ENCODE measurements at regions not wholly inside any gene's neighbourhood (a gene's known extent, or its start where the extent isn't known, plus 50 kb on each side); places are given as distances from the start of the nearest gene placed in this dataset.

DNA sequence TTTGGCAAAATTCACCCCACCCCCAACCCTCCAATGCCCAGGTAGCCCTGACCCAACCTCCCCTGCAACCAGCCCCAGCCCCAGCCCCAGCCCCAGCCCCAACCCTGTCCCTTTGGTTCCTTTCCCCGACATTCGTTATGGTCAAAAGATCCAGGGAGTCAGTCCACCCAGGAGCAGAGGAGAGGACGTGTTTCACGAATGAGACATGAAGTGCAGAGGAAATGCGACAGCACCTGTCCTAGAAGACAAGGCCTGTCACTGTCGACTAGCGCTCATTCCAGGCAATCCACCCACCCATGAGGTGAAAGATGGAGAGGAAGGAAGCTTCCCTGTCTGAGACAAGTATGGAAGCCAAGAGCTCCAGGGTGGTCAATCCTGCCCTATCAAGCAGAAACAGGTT is 485.0 kb downstream of the SPATA31A7 start:
- TF ChIP-seq, protein P1, sequence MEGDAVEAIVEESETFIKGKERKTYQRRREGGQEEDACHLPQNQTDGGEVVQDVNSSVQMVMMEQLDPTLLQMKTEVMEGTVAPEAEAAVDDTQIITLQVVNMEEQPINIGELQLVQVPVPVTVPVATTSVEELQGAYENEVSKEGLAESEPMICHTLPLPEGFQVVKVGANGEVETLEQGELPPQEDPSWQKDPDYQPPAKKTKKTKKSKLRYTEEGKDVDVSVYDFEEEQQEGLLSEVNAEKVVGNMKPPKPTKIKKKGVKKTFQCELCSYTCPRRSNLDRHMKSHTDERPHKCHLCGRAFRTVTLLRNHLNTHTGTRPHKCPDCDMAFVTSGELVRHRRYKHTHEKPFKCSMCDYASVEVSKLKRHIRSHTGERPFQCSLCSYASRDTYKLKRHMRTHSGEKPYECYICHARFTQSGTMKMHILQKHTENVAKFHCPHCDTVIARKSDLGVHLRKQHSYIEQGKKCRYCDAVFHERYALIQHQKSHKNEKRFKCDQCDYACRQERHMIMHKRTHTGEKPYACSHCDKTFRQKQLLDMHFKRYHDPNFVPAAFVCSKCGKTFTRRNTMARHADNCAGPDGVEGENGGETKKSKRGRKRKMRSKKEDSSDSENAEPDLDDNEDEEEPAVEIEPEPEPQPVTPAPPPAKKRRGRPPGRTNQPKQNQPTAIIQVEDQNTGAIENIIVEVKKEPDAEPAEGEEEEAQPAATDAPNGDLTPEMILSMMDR (IDR thresholded peaks at IDR 0.05) = no peak
- peak in 1 of 2 donors; percentile 28 for DNase-seq
- H3K27me3 ChIP-seq = no peaks in the 10 kb centered on the region
- H3K27ac ChIP-seq = no peak overlapping the region
- H3K4me1 ChIP-seq = no peaks in the 10 kb centered on the region
- intact Hi-C loops (cut with DNase I; ENCODE audit: low total_unique reads) = no loop called here
- no peaks in the 10 kb centered on the region for H3K36me3 ChIP-seq
- no peaks in the 10 kb centered on the region for H3K9me3 ChIP-seq
- no peak overlapping the region for H3K4me3 ChIP-seq

Data from tibial artery (tissue), 4 donors.